Left ventricle myocardium inferior (tissue), 1 donor: ENCODE measurements at regions not wholly inside any gene's neighbourhood (a gene's known extent, or its start where the extent isn't known, plus 50 kb on each side); places are given as distances from the start of the nearest gene placed in this dataset.

Source experiments
- DNase-seq: peaks from one replicate; pipeline ENCODE4 v3.0.0-alpha.2; 2020
- H3K27ac ChIP-seq: fragments of 200-600 bp; replicated peaks from 2 replicates; pipeline ENCODE4 v1.8.0; 2021
- H3K27me3 ChIP-seq: fragments of 200-600 bp; 2 replicates; pipeline ENCODE4 v1.8.0; 2021; ENCODE audit warnings: low read depth
- H3K36me3 ChIP-seq: fragments of 200-600 bp; 2 replicates; pipeline ENCODE4 v1.8.0; 2021
- H3K4me1 ChIP-seq: fragments of 200-600 bp; 2 replicates; pipeline ENCODE4 v1.8.0; 2021
- H3K4me3 ChIP-seq: fragments of 200-600 bp; 2 replicates; pipeline ENCODE4 v1.8.0; 2021; ENCODE audit warnings: mild to moderate bottlenecking, moderate library complexity
- H3K9me3 ChIP-seq: fragments of 200-600 bp; replicated peaks from 2 replicates; pipeline ENCODE4 v1.8.0; 2021
- intact Hi-C: fragments of 100-400 bp; cut with micrococcal nuclease; formaldehyde crosslinking; loops from one replicate; pipeline ENCODE4 v1.11.0; 2022
- TF ChIP-seq, protein P1 (sequence below): fragments of 200-600 bp; IDR thresholded peaks from 2 replicates; pipeline ENCODE4 v1.8.0; 2021; ENCODE audit warnings: antibody characterized with exemption, mild to moderate bottlenecking, borderline replicate concordance
- donor health status: DM: no; HTN: yes; CAD: no; lungs with severe emphysema.

DNA sequence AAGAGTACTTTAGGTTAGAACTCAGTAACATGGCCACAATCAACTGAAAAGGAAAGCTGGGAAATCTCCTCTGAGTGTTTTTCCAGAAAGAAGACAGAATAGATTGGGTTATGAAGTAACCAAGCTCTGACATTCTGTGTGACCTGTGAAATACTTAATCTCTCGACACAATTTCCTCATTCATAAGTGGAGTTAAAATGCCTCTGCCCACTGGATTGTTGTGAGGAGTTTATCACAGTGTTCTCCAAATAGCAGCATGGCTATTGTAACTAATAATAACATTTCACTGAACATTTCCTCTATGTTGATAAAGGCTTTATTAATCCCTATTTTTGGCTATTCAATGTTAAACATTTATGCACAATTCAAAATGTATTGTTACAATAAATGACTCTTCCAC is 311.0 kb downstream of the GABRB2 start:
- H3K4me1 ChIP-seq: no peaks in the 10 kb centered on the region

DNA sequence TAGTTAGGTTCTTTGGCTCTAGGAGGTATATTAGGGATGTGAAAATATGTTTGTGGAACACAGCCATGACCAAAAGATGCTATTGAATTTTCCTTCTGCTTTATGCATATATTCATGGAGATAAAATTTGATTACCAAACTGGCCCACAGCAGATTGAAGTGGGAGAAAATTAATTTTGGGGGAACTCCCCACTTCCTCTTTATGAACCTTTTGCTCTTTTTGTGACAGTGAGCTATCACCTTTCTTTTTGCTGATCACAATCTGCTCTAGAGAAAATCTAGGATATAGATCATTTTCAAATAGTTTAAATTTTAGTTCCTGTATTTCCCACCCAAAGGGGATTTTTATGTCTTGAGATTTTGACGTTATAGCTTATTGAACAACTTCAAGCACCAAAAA is 313.0 kb downstream of the GABRB2 start:
- no peaks in the 10 kb centered on the region for H3K36me3 ChIP-seq
- no peaks in the 10 kb centered on the region for H3K27me3 ChIP-seq
- H3K4me1 ChIP-seq: no peaks in the 10 kb centered on the region
- H3K4me3 ChIP-seq: no peak overlapping the region
- TF ChIP-seq, protein P1, sequence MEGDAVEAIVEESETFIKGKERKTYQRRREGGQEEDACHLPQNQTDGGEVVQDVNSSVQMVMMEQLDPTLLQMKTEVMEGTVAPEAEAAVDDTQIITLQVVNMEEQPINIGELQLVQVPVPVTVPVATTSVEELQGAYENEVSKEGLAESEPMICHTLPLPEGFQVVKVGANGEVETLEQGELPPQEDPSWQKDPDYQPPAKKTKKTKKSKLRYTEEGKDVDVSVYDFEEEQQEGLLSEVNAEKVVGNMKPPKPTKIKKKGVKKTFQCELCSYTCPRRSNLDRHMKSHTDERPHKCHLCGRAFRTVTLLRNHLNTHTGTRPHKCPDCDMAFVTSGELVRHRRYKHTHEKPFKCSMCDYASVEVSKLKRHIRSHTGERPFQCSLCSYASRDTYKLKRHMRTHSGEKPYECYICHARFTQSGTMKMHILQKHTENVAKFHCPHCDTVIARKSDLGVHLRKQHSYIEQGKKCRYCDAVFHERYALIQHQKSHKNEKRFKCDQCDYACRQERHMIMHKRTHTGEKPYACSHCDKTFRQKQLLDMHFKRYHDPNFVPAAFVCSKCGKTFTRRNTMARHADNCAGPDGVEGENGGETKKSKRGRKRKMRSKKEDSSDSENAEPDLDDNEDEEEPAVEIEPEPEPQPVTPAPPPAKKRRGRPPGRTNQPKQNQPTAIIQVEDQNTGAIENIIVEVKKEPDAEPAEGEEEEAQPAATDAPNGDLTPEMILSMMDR: no peak
- no peaks in the 10 kb centered on the region for H3K9me3 ChIP-seq
- DNase-seq: no peak
- H3K27ac ChIP-seq: no peak overlapping the region
- intact Hi-C loops: no loop called here

More for the DNA sequence above, 311.0 kb downstream of the GABRB2 start:
- H3K27ac ChIP-seq: no peak overlapping the region
- TF ChIP-seq, protein P1: no peak
- intact Hi-C loops: no loop called here
- H3K4me3 ChIP-seq: no peak overlapping the region
- DNase-seq: no peak
- no peaks in the 10 kb centered on the region for H3K36me3 ChIP-seq
- H3K9me3 ChIP-seq: no peaks in the 10 kb centered on the region
- H3K27me3 ChIP-seq: no peaks in the 10 kb centered on the region

DNA sequence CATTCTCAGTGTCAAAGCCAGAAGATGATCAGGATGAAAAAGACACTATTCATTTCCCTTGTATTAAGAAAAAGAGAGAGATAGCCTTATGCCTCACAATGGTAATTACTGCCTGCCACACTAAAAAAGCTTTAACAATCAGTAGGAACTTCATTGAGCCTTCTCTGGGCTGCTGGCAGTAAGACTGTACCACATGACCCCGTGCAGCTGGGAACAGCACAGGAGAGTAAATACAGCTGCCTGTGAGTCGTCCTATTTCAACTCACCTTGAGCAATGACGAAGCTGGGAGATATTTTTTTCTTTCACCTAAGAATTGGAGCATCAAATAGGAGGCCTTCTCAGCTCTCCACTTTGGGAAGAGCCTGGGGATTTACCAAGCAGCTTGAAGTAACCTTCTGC is 316.3 kb downstream of the GABRB2 start:
- no peaks in the 10 kb centered on the region for H3K36me3 ChIP-seq
- H3K4me3 ChIP-seq: no peak overlapping the region
- no peaks in the 10 kb centered on the region for H3K4me1 ChIP-seq
- no peak overlapping the region for H3K27ac ChIP-seq
- intact Hi-C loops: no loop called here
- no peaks in the 10 kb centered on the region for H3K27me3 ChIP-seq
- H3K9me3 ChIP-seq: no peaks in the 10 kb centered on the region
- TF ChIP-seq, protein P1: no peak
- no peak for DNase-seq

DNA sequence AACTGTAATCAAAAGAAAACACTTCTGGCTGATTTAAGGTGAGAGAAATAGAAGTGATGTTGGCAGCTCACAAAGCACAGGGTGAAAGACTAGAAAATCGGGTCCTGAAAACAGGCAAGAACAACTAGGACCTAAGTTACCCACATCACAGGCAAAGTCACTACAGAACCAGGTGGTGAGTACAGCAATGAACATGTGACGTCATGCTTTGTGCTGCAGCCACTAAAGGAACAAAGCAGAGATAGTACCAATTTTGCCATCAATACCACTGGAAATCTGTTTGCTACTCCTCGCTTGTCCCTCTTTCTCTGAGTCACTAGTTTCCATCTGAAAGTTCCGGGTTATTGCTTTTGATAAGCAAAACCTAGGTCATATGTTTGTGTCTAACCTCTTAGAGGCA is 326.7 kb downstream of the GABRB2 start:
- TF ChIP-seq, protein P1: no peak

DNA sequence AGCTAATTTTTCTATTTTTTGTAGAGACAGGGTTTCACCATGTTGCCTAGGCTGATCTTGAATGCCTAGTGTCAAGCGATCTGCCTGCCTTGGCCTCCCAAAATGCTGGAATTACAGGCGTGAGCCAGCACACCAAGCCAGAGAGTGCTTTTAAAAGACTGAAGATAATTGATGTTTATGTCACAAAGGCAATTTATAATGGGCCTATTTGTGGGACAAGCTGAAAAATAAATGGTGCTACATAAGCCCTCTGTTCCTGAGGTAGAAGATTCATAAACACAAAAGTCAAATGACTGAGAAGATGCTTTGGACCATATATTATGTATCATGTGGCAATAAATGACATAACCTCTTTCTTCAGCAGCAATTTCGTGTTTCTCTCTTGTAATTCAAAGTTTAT is 329.6 kb downstream of the GABRB2 start:
- no peak overlapping the region for H3K4me3 ChIP-seq
- intact Hi-C loops: no loop called here
- no peaks in the 10 kb centered on the region for H3K9me3 ChIP-seq
- H3K4me1 ChIP-seq: no peaks in the 10 kb centered on the region
- TF ChIP-seq, protein P1: no peak
- H3K27me3 ChIP-seq: no peaks in the 10 kb centered on the region
- H3K36me3 ChIP-seq: no peaks in the 10 kb centered on the region
- DNase-seq: no peak
- no peak overlapping the region for H3K27ac ChIP-seq

More for the DNA sequence above, 326.7 kb downstream of the GABRB2 start:
- peaks cover 8% of the 10 kb centered on the region for H3K9me3 ChIP-seq
- no peaks in the 10 kb centered on the region for H3K36me3 ChIP-seq
- no peak overlapping the region for H3K27ac ChIP-seq
- no peaks in the 10 kb centered on the region for H3K4me1 ChIP-seq
- intact Hi-C loops: no loop called here
- no peaks in the 10 kb centered on the region for H3K27me3 ChIP-seq
- no peak for DNase-seq
- no peak overlapping the region for H3K4me3 ChIP-seq
